CD4-positive, alpha-beta T cell (primary cell): ENCODE measurements at regions not wholly inside any gene's neighbourhood (a gene's known extent, or its start where the extent isn't known, plus 50 kb on each side); places are given as distances from the start of the nearest gene placed in this dataset.

Experiments
- ATAC-seq: fragments of 200-7000 bp; cut with Tn5 transposase; one replicate; pipeline ENCODE4 v1.10.0; 2022; ENCODE audit warnings: mild to moderate bottlenecking; ENCODE audit not compliant: poor library complexity
- CTCF ChIA-PET: fragments of 350-600 bp; sonication (Branson Sonifier 250); formaldehyde crosslinking; loops from one replicate; lab custom pipeline; 2021; ENCODE audit warnings: antibody characterized with exemption, inconsistent platforms; lab: Charles Lee
- POLR2A ChIA-PET: fragments of 350-600 bp; sonication (Branson Sonifier 250); formaldehyde crosslinking; loops from one replicate; lab custom pipeline; 2021; ENCODE audit warnings: antibody characterized with exemption, inconsistent platforms; lab: Charles Lee
- DNase-seq, 14 experiments: peaks; one replicate each; pipeline ENCODE4 v3.0.0-alpha.2; 2013 to 2020; ENCODE audit warnings: mixed read lengths in 2 of 14
- H3K27ac ChIP-seq, 2 donors: one replicate each; pipeline versions ENCODE4 v1.5.1 to v1.7.0; 2013; ENCODE audit warnings: low read length in 2 of 2, low read depth in 1 of 2, mild to moderate bottlenecking in 1 of 2
- H3K27me3 ChIP-seq, 2 experiments: 1 replicate in 1 of 2; 2 replicates in 1 of 2; pipeline versions ENCODE4 v1.6.1 to v1.7.0; 2013; ENCODE audit warnings: low read length in 2 of 2, control low read depth in 1 of 2, mild to moderate bottlenecking in 1 of 2, moderate library complexity in 1 of 2; ENCODE audit not compliant: insufficient read depth in 2 of 2, control insufficient read depth in 1 of 2
- H3K36me3 ChIP-seq: one replicate; pipeline ENCODE4 v1.6.1; 2013; ENCODE audit warnings: low read length, control low read depth; ENCODE audit not compliant: insufficient read depth
- H3K4me1 ChIP-seq: one replicate; pipeline ENCODE4 v1.6.1; 2013; ENCODE audit warnings: low read length, control low read depth; ENCODE audit not compliant: insufficient read depth
- H3K4me3 ChIP-seq: one replicate; pipeline ENCODE4 v1.5.1; 2013; ENCODE audit warnings: mild to moderate bottlenecking, low read length, moderate library complexity
- H3K9me3 ChIP-seq, 2 experiments: 1 replicate in 1 of 2; 2 replicates in 1 of 2; pipeline versions ENCODE4 v1.6.1 to v1.7.0; 2013; ENCODE audit warnings: low read length in 2 of 2, mild to moderate bottlenecking in 2 of 2, control low read depth in 1 of 2, moderate library complexity in 1 of 2; ENCODE audit not compliant: control insufficient read depth in 1 of 2, insufficient read depth in 1 of 2
- H3K27ac Mint-ChIP-seq: one replicate; pipeline ENCODE4 v1.8.0; 2020; ENCODE audit warnings: mixed read lengths
- H3K27me3 Mint-ChIP-seq: one replicate; pipeline ENCODE4 v1.8.0; 2021; ENCODE audit warnings: mixed read lengths
- H3K36me3 Mint-ChIP-seq: one replicate; pipeline ENCODE4 v1.8.0; 2021; ENCODE audit warnings: low read depth, mixed read lengths
- H3K4me1 Mint-ChIP-seq: one replicate; pipeline ENCODE4 v1.8.0; 2021; ENCODE audit warnings: low read depth, mixed read lengths
- H3K4me3 Mint-ChIP-seq: one replicate; pipeline ENCODE4 v1.8.0; 2020; ENCODE audit warnings: mild to moderate bottlenecking, mixed read lengths
- H3K9me3 Mint-ChIP-seq: one replicate; pipeline ENCODE4 v1.8.0; 2020; ENCODE audit warnings: mixed read lengths
- intact Hi-C, 2 experiments: fragments of 100-400 bp; cut with DNase I in 1 of 2; cut with micrococcal nuclease in 1 of 2; formaldehyde crosslinking; loops; one replicate each; pipeline versions ENCODE4 v1.15.1 to v1.9.0; 2023 to 2025; cut with DNase I, micrococcal nuclease
- TF ChIP-seq, protein P1 (sequence below): fragments of 200-600 bp; IDR thresholded peaks from one replicate; pipeline ENCODE4 v1.8.0; 2022; ENCODE audit warnings: antibody characterized with exemption, mild to moderate bottlenecking

DNA sequence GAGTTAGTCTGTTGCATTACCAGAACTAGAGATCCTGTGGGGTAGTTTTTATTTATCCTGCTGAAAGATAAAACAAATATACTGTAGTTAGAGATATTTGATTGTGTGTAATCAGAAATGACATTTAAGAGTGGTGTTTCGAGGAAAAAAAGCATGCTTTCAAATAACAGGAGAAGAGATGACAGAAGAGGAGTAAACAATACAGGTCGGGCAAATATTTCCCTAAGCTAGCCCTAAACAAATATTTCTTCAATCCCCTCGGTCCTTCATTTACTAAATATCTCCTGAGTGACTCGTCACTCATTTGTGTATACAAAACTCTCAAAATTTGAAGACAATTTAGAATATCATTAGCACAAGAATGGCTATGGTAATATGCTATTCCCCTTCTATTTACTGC is 219.7 kb upstream of the FERD3L start:
- POLR2A ChIA-PET, result no interaction called here
- Histone ChIP-seq H3K9me3 (peaks cover 0 to 4% of the 10 kb centered on the region in 2 experiments), H3K27ac (no peak overlapping the region), H3K4me3 (no peak overlapping the region), H3K27me3 (no peaks in the 10 kb centered on the region), H3K36me3 (no peaks in the 10 kb centered on the region), H3K4me1 (no peaks in the 10 kb centered on the region)
- no peak for DNase-seq
- TF ChIP-seq, protein P1, sequence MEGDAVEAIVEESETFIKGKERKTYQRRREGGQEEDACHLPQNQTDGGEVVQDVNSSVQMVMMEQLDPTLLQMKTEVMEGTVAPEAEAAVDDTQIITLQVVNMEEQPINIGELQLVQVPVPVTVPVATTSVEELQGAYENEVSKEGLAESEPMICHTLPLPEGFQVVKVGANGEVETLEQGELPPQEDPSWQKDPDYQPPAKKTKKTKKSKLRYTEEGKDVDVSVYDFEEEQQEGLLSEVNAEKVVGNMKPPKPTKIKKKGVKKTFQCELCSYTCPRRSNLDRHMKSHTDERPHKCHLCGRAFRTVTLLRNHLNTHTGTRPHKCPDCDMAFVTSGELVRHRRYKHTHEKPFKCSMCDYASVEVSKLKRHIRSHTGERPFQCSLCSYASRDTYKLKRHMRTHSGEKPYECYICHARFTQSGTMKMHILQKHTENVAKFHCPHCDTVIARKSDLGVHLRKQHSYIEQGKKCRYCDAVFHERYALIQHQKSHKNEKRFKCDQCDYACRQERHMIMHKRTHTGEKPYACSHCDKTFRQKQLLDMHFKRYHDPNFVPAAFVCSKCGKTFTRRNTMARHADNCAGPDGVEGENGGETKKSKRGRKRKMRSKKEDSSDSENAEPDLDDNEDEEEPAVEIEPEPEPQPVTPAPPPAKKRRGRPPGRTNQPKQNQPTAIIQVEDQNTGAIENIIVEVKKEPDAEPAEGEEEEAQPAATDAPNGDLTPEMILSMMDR, result no peak
- intact Hi-C loops, result no loop called here
- CTCF ChIA-PET, result no interaction called here
- ATAC-seq, result no peak
- no peak overlapping the region for H3K4me3 Mint-ChIP-seq
- no peak overlapping the region for H3K27ac Mint-ChIP-seq
- H3K9me3 Mint-ChIP-seq, result peaks cover 2% of the 10 kb centered on the region
- no peaks in the 10 kb centered on the region for H3K36me3 Mint-ChIP-seq
- H3K4me1 Mint-ChIP-seq, result no peaks in the 10 kb centered on the region
- no peaks in the 10 kb centered on the region for H3K27me3 Mint-ChIP-seq

- Histone ChIP-seq H3K27me3 (no peaks in the 10 kb centered on the region), H3K4me3 (no peak overlapping the region), H3K27ac (no peak overlapping the region), H3K4me1 (no peaks in the 10 kb centered on the region), H3K9me3 (peaks cover 0 to 4% of the 10 kb centered on the region in 2 experiments), H3K36me3 (no peaks in the 10 kb centered on the region)
- Mint-ChIP-seq H3K36me3 (no peaks in the 10 kb centered on the region), H3K4me3 (no peak overlapping the region), H3K27ac (no peak overlapping the region), H3K9me3 (peaks cover 2% of the 10 kb centered on the region), H3K4me1 (no peaks in the 10 kb centered on the region), H3K27me3 (no peaks in the 10 kb centered on the region)
- no peak for ATAC-seq
- DNase-seq, result no peak
- ChIA-PET POLR2A (no interaction called here), CTCF (no interaction called here)
- TF ChIP-seq, protein P1, result no peak
- intact Hi-C loops, result no loop called here
Observed at GRCh38 chr7:19362099-19362498, 216.9 kb upstream of the FERD3L start.

GRCh38 chr7:19353180-19353579 is 208.0 kb upstream of the FERD3L start:
- no peak overlapping the region for H3K27ac Mint-ChIP-seq
- no peaks in the 10 kb centered on the region for H3K36me3 Mint-ChIP-seq
- TF ChIP-seq, protein P1, result no peak
- ATAC-seq (no peak), DNase-seq (no peak)
- H3K27me3 Mint-ChIP-seq, result no peaks in the 10 kb centered on the region
- intact Hi-C loops, result no loop called here
- POLR2A ChIA-PET, result no interaction called here
- H3K4me1 Mint-ChIP-seq, result no peaks in the 10 kb centered on the region
- Histone ChIP-seq H3K27me3 (no peaks in the 10 kb centered on the region), H3K4me1 (no peaks in the 10 kb centered on the region), H3K4me3 (no peak overlapping the region), H3K36me3 (no peaks in the 10 kb centered on the region), H3K9me3 (peaks cover 0 to 4% of the 10 kb centered on the region in 2 experiments), H3K27ac (no peak overlapping the region)
- H3K9me3 Mint-ChIP-seq, result no peaks in the 10 kb centered on the region
- CTCF ChIA-PET, result interaction anchor here (1.3 kb wide), 1 partner anchor 16 kb away, joined by 3 read pairs; no protein-coding TSS in a partner anchor
- no peak overlapping the region for H3K4me3 Mint-ChIP-seq
